Muscle layer of duodenum (tissue), 2 donors: ENCODE measurements at regions not wholly inside any gene's neighbourhood (a gene's known extent, or its start where the extent isn't known, plus 50 kb on each side); places are given as distances from the start of the nearest gene placed in this dataset.
"Not testable (repeated sequence)": the region's sequence is repeated elsewhere in the genome, so short reads cannot be mapped to it uniquely, and the experiment has no call there.

Experiments
- H3K27ac ChIP-seq: one replicate; pipeline ENCODE4 v1.7.0; 2013; ENCODE audit warnings: mild to moderate bottlenecking, low read length
- H3K27me3 ChIP-seq: one replicate; pipeline ENCODE4 v1.7.0; 2013; ENCODE audit warnings: low read depth, mild to moderate bottlenecking, control low read depth, low read length
- H3K36me3 ChIP-seq, 2 donors: one replicate each; pipeline ENCODE4 v1.7.0; 2013; ENCODE audit warnings: low read length in 2 of 2, control low read depth in 1 of 2, mild to moderate bottlenecking in 1 of 2; ENCODE audit not compliant: insufficient read depth in 2 of 2, control insufficient read depth in 1 of 2
- H3K4me1 ChIP-seq, 2 donors: one replicate each; pipeline ENCODE4 v1.7.0; 2013; ENCODE audit warnings: low read length in 2 of 2, mild to moderate bottlenecking in 2 of 2, control low read depth in 1 of 2, moderate library complexity in 1 of 2; ENCODE audit not compliant: insufficient read depth in 2 of 2, control insufficient read depth in 1 of 2
- H3K4me3 ChIP-seq, 2 donors: one replicate each; pipeline ENCODE4 v1.7.0; 2013; ENCODE audit warnings: low read length in 2 of 2, low read depth in 1 of 2, mild to moderate bottlenecking in 1 of 2
- H3K9me3 ChIP-seq, 2 donors: one replicate each; pipeline ENCODE4 v1.7.0; 2013; ENCODE audit warnings: low read length in 2 of 2, control low read depth in 1 of 2, mild to moderate bottlenecking in 1 of 2; ENCODE audit not compliant: control insufficient read depth in 1 of 2
- donor health status: healthy.

DNA sequence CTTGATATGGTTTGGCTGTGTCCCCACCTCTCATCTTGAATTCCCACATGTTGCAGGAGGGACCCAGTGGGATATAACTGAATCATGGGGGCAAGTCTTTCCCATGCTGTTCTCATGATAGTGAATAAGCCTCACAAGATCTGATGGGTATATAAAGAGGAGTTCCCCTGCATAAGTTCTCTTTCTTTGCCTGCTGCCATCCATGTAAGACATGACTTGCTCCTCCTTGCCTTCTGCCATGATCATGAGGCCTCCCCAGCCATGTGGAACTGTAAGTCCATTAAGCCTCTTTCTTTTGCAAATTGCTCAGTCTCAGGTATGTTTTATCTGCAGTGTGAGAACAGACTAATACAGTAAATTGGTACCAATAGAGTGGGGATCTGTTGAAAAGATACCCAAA is 150.2 kb downstream of the QRSL1 start:
- H3K36me3 ChIP-seq, H3K4me3 ChIP-seq, H3K27ac ChIP-seq, H3K27me3 ChIP-seq, H3K9me3 ChIP-seq, H3K4me1 ChIP-seq: not testable (repeated sequence)

DNA sequence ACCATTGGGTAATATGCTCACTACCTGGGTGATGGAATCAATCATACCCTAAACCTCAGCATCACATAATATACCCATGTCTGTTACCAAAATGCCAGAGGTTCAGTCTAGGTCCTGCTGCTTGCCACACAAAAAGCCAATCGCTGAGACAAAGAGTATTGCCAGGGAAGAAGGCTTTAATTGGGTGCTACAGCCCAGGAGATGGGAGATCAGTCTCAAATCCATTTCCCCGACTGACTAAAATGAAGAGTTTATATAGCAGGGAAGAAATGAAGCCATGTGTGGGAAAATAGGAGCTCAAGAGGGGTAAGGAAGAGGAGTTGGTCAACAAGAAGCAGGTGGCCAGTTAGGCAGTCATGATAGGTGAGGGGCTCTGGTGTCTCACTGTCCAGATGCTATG is 149.6 kb downstream of the QRSL1 start:
- Histone ChIP-seq H3K36me3 (no peaks in the 10 kb centered on the region), H3K27ac (no peak overlapping the region), H3K27me3 (no peaks in the 10 kb centered on the region), H3K4me1 (no peaks in the 10 kb centered on the region), H3K9me3 (peaks cover 0 to 5% of the 10 kb centered on the region in 2 donors), H3K4me3 (no peak overlapping the region)

DNA sequence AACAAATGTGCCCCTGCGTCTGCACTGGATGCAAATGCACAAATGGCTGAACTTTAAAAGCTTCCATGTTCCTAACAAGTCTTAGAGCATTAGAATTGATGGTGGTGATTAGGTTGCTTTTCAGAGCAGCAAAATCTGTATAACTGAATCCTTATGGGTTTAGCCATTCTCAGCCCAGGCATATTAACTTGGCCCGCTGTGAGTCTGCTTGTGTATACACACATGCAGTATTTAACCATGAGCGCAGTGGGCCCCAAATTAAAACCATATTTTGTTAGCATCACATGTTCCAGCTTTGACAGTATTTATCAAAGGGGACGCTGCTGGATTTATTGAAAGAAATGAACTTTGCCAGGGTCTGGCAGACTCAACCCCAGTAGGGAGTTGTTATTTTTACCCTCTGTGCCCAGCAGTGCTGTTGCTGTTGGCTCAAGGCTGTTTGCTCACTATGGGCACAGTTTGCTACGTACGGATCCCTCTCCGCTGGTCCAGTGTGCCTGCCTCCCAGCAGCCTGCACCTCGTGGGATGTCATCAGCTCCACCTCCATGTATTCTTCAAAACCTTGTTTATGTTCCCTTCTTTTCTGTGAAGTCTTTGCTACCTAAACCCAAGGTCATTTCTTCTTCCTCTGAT is 144.7 kb downstream of the QRSL1 start:
- peaks cover 0 to 14% of the 10 kb centered on the region in 2 donors for H3K9me3 ChIP-seq
- no peaks in the 10 kb centered on the region for H3K27me3 ChIP-seq
- no peak overlapping the region for H3K4me3 ChIP-seq
- no peaks in the 10 kb centered on the region for H3K36me3 ChIP-seq
- no peak overlapping the region for H3K27ac ChIP-seq
- no peaks in the 10 kb centered on the region for H3K4me1 ChIP-seq

DNA sequence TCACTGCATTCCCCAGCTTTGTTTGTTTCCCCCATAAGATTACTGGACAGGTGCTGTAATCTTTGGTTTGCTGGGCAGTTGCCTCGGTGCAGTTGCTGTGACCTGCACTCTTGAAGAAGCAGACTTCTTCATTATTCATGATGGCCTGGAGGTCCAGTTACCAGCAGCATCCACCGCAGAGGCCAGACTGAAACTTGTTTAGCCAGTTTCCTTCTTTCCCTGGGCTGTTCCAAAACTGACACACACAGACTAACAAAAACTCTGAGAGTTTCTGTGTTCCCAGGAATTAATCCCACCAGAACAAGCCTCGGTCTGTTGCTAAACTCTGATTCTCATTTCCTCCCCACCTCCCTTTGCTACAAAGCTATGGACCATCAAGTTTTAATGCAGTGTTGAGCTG is 144.1 kb downstream of the QRSL1 start:
- no peaks in the 10 kb centered on the region for H3K36me3 ChIP-seq
- peaks cover 0 to 10% of the 10 kb centered on the region in 2 donors for H3K9me3 ChIP-seq
- H3K27me3 ChIP-seq, result no peaks in the 10 kb centered on the region
- no peak overlapping the region for H3K4me3 ChIP-seq
- no peak overlapping the region for H3K27ac ChIP-seq
- no peaks in the 10 kb centered on the region for H3K4me1 ChIP-seq

DNA sequence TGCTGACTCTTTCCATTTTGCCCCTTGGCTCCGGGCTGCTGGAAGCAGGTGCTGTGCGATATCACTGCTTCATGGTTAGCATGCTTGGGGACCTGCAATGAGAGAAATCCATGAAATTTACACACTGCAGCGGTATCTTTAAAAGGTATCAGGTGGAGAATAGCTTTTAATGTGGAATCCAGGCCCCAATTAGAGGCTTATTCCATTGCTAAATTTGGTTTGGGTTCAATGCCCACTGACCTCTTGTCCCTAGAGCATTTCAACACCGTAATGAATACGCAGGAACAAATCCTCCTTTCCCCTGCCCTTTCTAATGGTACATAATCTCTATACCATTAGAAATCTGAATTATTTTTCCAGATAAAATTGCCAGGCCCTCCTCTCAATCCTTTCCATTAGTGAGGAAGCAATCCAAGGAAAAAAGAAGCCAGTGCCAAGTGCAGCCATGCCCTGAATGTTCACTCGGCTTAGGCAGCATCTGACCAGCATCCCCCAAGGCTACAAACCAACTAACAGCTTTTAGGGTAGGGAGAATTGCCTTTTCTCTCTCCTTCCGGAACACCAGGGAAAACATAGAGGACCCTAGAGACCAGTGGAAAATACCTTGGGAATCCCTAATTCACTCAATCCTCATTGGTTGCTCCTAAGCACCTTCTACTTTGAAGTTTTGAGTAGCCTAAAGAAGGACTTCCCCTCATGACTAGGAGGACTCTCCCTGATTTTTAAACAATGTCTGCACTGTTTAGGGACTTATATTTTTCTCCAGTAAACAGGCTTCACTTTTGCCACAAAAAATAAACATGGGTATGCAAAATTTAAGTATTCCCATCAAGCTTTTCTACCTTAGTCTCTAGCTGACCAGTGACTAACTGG is 143.1 kb downstream of the QRSL1 start:
- Histone ChIP-seq H3K27ac (no peak overlapping the region), H3K36me3 (no peaks in the 10 kb centered on the region), H3K27me3 (no peaks in the 10 kb centered on the region), H3K4me3 (no peak overlapping the region), H3K4me1 (no peaks in the 10 kb centered on the region), H3K9me3 (peaks cover 0 to 10% of the 10 kb centered on the region in 2 donors)

DNA sequence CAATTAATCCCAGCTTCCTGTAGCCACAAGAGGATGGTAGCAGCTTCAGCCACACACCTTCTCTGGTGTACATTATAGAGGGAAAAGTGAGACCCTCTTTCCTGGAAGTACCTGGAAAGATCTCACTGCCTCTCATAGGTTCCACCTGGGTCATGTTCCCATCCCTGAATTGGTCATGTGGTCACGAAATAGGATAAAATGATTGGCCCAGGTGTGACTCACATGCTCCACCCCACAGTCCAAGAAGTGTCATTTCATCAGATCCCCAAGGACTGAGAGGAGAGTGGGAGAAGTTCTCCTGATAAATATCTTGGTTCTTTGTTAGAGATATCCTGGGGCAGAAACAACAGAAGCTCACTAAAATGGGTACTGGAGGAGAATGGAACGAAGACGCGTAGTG is 142.4 kb downstream of the QRSL1 start:
- no peaks in the 10 kb centered on the region for H3K4me1 ChIP-seq
- H3K36me3 ChIP-seq, result no peaks in the 10 kb centered on the region
- no peak overlapping the region for H3K27ac ChIP-seq
- H3K9me3 ChIP-seq, result peaks cover 0 to 10% of the 10 kb centered on the region in 2 donors
- H3K4me3 ChIP-seq, result no peak overlapping the region
- H3K27me3 ChIP-seq, result no peaks in the 10 kb centered on the region

DNA sequence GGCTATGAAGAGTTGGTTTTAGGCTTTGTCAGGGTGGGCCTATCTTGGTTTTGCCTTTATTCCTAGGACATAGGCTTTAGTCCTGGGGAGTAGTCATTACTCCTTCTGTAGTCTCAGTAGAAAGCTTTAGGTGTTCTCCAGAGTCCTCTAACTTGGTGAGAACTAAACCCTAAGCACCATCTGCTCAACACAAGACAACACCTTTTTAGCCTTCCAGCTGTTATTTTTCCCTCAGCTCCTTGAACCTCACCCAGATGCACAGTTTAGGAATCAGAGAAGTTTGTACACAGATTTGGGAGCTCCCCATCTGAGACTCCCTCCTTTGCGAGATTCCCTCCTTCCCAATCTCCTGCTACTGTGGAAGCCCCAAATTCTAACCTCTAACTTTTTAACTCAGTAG is 141.3 kb downstream of the QRSL1 start:
- Histone ChIP-seq H3K4me1 (no peaks in the 10 kb centered on the region), H3K27ac (no peak overlapping the region), H3K9me3 (peaks cover 0 to 10% of the 10 kb centered on the region in 2 donors), H3K36me3 (no peaks in the 10 kb centered on the region), H3K4me3 (no peak overlapping the region), H3K27me3 (no peaks in the 10 kb centered on the region)

DNA sequence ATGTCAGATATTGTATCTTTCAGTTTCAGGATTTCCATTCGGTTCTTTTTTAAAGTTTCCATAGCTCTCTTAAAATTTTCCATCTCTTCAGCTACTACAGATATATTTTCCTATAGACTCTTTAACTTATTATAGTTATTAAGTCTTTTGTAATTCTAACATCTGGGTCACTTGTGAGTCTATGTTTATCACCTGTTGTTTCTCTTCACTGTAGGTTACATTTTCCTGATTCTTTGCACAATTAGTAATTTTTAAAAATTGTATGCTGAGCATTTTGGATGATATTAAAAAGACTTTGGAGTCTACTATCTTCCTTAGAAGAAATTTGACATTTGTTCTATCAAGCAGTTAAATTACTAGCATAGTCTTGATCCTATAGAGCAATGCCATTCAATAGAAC is 140.7 kb downstream of the QRSL1 start:
- Histone ChIP-seq H3K9me3 (peaks cover 0 to 10% of the 10 kb centered on the region in 2 donors), H3K27me3 (no peaks in the 10 kb centered on the region), H3K4me3 (no peak overlapping the region), H3K4me1 (no peaks in the 10 kb centered on the region), H3K36me3 (no peaks in the 10 kb centered on the region), H3K27ac (no peak overlapping the region)

DNA sequence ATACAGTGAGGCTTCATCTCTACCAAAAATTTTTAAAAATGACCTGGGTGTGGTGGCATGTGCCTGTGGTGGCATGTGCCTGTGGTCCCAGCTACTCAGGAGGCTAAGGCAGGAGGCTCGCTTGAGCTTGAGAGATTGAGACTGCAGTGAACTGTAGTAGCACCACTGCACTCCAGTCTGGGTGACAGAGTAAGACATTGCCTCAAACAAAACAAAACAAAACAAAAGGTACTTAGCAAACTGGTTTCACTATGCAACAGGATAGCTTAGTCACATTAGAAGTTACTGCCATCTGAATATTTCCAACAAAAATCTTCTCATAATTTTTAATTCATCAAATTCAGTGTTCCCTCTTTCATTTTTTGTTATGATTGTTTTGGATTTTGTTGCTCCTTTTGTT is 137.9 kb downstream of the QRSL1 start:
- no peaks in the 10 kb centered on the region for H3K27me3 ChIP-seq
- H3K4me3 ChIP-seq, result no peak overlapping the region
- no peaks in the 10 kb centered on the region for H3K36me3 ChIP-seq
- H3K9me3 ChIP-seq, result peaks cover 0 to 10% of the 10 kb centered on the region in 2 donors
- no peak overlapping the region for H3K27ac ChIP-seq
- no peaks in the 10 kb centered on the region for H3K4me1 ChIP-seq

DNA sequence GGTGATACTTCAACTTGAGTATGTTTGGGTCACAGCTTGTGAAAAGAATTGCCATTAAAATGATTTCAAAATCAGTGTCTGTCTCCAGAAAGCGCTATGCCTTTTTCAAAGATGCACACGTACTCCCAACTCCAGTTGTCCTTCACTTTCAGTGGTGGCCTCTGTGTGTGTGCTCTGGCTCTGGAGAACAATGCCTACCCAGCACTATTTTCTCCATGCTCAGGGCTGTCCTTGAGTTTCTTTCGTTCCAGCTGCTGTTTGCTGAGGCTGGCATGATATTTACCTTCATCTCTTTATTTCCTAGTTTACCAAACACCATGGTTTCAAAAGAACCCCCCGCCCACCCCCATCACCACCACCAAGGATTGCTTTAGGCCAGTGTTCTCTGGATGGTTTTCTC is 136.8 kb downstream of the QRSL1 start:
- H3K27me3 ChIP-seq, result no peaks in the 10 kb centered on the region
- no peaks in the 10 kb centered on the region for H3K4me1 ChIP-seq
- H3K36me3 ChIP-seq, result no peaks in the 10 kb centered on the region
- no peak overlapping the region for H3K4me3 ChIP-seq
- peaks cover 0 to 10% of the 10 kb centered on the region in 2 donors for H3K9me3 ChIP-seq
- H3K27ac ChIP-seq, result no peak overlapping the region

DNA sequence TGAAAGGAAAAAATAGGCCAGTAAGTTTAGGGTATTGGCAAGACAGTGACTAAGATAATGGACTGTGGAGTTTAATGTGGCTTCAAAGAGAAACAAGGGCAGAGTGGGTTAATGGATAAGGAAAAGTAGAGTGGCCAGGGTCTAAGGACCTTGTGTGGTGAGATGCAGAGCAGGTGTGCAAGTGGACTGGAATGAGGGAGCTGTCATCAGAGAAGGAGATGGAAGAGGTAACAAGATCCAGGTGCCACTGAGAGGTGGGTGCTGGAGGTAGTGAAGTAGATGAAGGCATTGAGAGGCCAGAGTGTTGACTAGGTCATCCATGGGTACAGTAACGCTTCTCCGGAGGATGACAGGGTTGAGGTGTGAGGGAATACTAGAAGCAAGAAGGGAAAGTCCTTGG is 136.1 kb downstream of the QRSL1 start:
- Histone ChIP-seq H3K36me3 (no peaks in the 10 kb centered on the region), H3K9me3 (peaks cover 0 to 4% of the 10 kb centered on the region in 2 donors), H3K27me3 (no peaks in the 10 kb centered on the region), H3K27ac (no peak overlapping the region), H3K4me1 (no peaks in the 10 kb centered on the region), H3K4me3 (no peak overlapping the region)
